ENCODE measurements at regions not wholly inside any gene's neighbourhood (a gene's known extent, or its start where the extent isn't known, plus 50 kb on each side); places are given as distances from the start of the nearest gene placed in this dataset.

GRCh38 chr4:35521682-35522081 is 722.6 kb downstream of the ARAP2 start:
- TF ChIP-seq CTCF (IDR thresholded peaks at IDR 0.05; ENCODE audit: poor library complexity) (no peak), EZH2phosphoT487 (IDR thresholded peaks at IDR 0.05; ENCODE audit: low read depth, severe bottlenecking, unreplicated experiment) (no peak), EZH2 (IDR thresholded peaks at IDR 0.05; ENCODE audit: borderline replicate concordance) (no peak)
